Loucy (cell line): ENCODE measurements at regions not wholly inside any gene's neighbourhood (a gene's known extent, or its start where the extent isn't known, plus 50 kb on each side); places are given as distances from the start of the nearest gene placed in this dataset.

Experiments
- CTCF ChIP-seq: fragments of 200-600 bp; sonication (generic); conservative IDR thresholded peaks from 2 replicates; pipeline ENCODE4 v1.5.1; 2014; ENCODE audit warnings: mild to moderate bottlenecking, antibody characterized with exemption, low read length
- EZH2phosphoT487 ChIP-seq: fragments of 200-600 bp; IDR thresholded peaks from 2 replicates; pipeline ENCODE4 v1.6.1; 2018; ENCODE audit warnings: antibody characterized with exemption, mild to moderate bottlenecking, moderate library complexity, borderline replicate concordance

GRCh38 chr4:129230846-129231245, 134.9 kb downstream of the C4orf33 start:
- TF ChIP-seq CTCF (no peak), EZH2phosphoT487 (no peak)
